ENCODE measurements at regions not wholly inside any gene's neighbourhood (a gene's known extent, or its start where the extent isn't known, plus 50 kb on each side); places are given as distances from the start of the nearest gene placed in this dataset.

- no peaks in the 10 kb centered on the region for H3K9me3 Mint-ChIP-seq
- Histone ChIP-seq H3K79me2 (replicated peaks; ENCODE audit: insufficient read depth) (peaks cover 31% of the 10 kb centered on the region; the same call in 1 of the 2 replicates), H3K4me2 (no peak overlapping the region), H3K9me2 (ENCODE audit: insufficient read depth) (no peaks in the 10 kb centered on the region), H3K27me3 (ENCODE audit: insufficient read depth) (no peaks in the 10 kb centered on the region), H3K27ac (ENCODE audit: low read depth) (no peak overlapping the region), H3K4me1 (ENCODE audit: insufficient read depth) (peaks cover 31% of the 10 kb centered on the region), H3F3A (replicated peaks; ENCODE audit: low read depth) (no peaks in the 10 kb centered on the region; the same call in 1 of the 2 replicates), H3K36me3 (ENCODE audit: insufficient read depth) (no peaks in the 10 kb centered on the region), H2AFZ (no peak overlapping the region), H3K4me3 (no peak overlapping the region), H4K20me1 (replicated peaks; ENCODE audit: insufficient read depth) (no peaks in the 10 kb centered on the region; the same call in 1 of the 2 replicates)
- H3K4me1 Mint-ChIP-seq = peaks cover 35% of the 10 kb centered on the region
- H3K27ac Mint-ChIP-seq = no peak overlapping the region
- peaks cover 11% of the 10 kb centered on the region for H3K27me3 Mint-ChIP-seq (ENCODE audit: insufficient read depth, low read depth, poor library complexity)
- TF ChIP-seq CREB1 (CRISPR knock-in tag; IDR thresholded peaks at IDR 0.05; ENCODE audit: low read depth) (no peak), EZH2phosphoT487 (IDR thresholded peaks at IDR 0.05; ENCODE audit: unreplicated experiment) (no peak), POLR2AphosphoS5 (IDR thresholded peaks at IDR 0.05; ENCODE audit: low read depth) (no peak), REST (IDR thresholded peaks at IDR 0.05; ENCODE audit: unreplicated experiment) (no peak), CTCF (conservative IDR thresholded peaks at IDR 0.05; ENCODE audit: low read depth in 2 of 2) (no peak), EZH2 (IDR thresholded peaks at IDR 0.05; ENCODE audit: low read depth, unreplicated experiment) (no peak), ZNF331 (CRISPR knock-in tag; IDR thresholded peaks at IDR 0.05; ENCODE audit: low read depth) (no peak)
- H3K36me3 Mint-ChIP-seq (ENCODE audit: low read depth) = no peaks in the 10 kb centered on the region
- no peak overlapping the region for H3K4me3 Mint-ChIP-seq
- DNase-seq (ENCODE audit: low spot score) (no peak), ATAC-seq (no peak)
Measured at GRCh38 chr6:138576313-138576712, 77.0 kb upstream of the NHSL1 start.

- Histone ChIP-seq H3K79me2 (replicated peaks; ENCODE audit: insufficient read depth) (peaks cover 34% of the 10 kb centered on the region; the same call in 1 of the 2 replicates), H3K4me3 (no peak overlapping the region), H3K9me2 (ENCODE audit: insufficient read depth) (no peaks in the 10 kb centered on the region), H4K20me1 (replicated peaks; ENCODE audit: insufficient read depth) (no peaks in the 10 kb centered on the region; the same call in 1 of the 2 replicates), H3F3A (replicated peaks; ENCODE audit: low read depth) (no peaks in the 10 kb centered on the region; the same call in 1 of the 2 replicates), H3K27ac (ENCODE audit: low read depth) (no peak overlapping the region), H3K4me2 (no peak overlapping the region), H2AFZ (no peak overlapping the region), H3K4me1 (ENCODE audit: insufficient read depth) (peaks cover 24% of the 10 kb centered on the region), H3K36me3 (ENCODE audit: insufficient read depth) (no peaks in the 10 kb centered on the region), H3K27me3 (ENCODE audit: insufficient read depth) (no peaks in the 10 kb centered on the region)
- DNase-seq (ENCODE audit: low spot score) = no peak
- H3K27ac Mint-ChIP-seq = no peak overlapping the region
- ATAC-seq = peak; percentile 43
- no peak overlapping the region for H3K4me3 Mint-ChIP-seq
- H3K27me3 Mint-ChIP-seq (ENCODE audit: insufficient read depth, low read depth, poor library complexity) = peaks cover 11% of the 10 kb centered on the region
- peaks cover 33% of the 10 kb centered on the region for H3K4me1 Mint-ChIP-seq
- H3K36me3 Mint-ChIP-seq (ENCODE audit: low read depth) = no peaks in the 10 kb centered on the region
- no peaks in the 10 kb centered on the region for H3K9me3 Mint-ChIP-seq
- TF ChIP-seq ZNF462 (CRISPR knock-in tag; IDR thresholded peaks at IDR 0.05) (no peak), ZNF114 (CRISPR knock-in tag; IDR thresholded peaks at IDR 0.05) (no peak)
Measured at GRCh38 chr6:138577151-138577915, 78.0 kb upstream of the NHSL1 start.

All from GM23338 (cell line).